DND-41 (cell line): ENCODE measurements at regions not wholly inside any gene's neighbourhood (a gene's known extent, or its start where the extent isn't known, plus 50 kb on each side); places are given as distances from the start of the nearest gene placed in this dataset.

ENCODE experiments used
- ATAC-seq: fragments of 200-7000 bp; cut with Tn5 transposase; 3 replicates; pipeline ENCODE4 v1.9.1; 2021; ENCODE audit warnings: low read depth; ENCODE audit not compliant: insufficient read depth
- DNase-seq: peaks from one replicate; pipeline ENCODE4 v3.0.0-alpha.2; 2020
- H2AFZ ChIP-seq: 2 replicates; pipeline ENCODE4 v1.6.0; 2012; ENCODE audit warnings: low read depth, low read length
- H3K27ac ChIP-seq: 2 replicates; pipeline ENCODE4 v1.5.1; 2012; ENCODE audit warnings: low read length, inconsistent platforms
- H3K27me3 ChIP-seq: fragments of 200-600 bp; sonication (generic); 2 replicates; pipeline ENCODE4 v1.6.0; 2012; ENCODE audit warnings: low read length, mild to moderate bottlenecking, inconsistent platforms; ENCODE audit not compliant: insufficient read depth, poor library complexity
- H3K36me3 ChIP-seq: 2 replicates; pipeline ENCODE4 v1.5.1; 2012; ENCODE audit warnings: low read length, inconsistent platforms; ENCODE audit not compliant: insufficient read depth
- H3K4me1 ChIP-seq: 2 replicates; pipeline ENCODE4 v1.5.1; 2012; ENCODE audit warnings: mild to moderate bottlenecking, low read length; ENCODE audit not compliant: insufficient read depth
- H3K4me2 ChIP-seq: 2 replicates; pipeline ENCODE4 v1.6.0; 2012; ENCODE audit warnings: mild to moderate bottlenecking, moderate library complexity, low read length, inconsistent platforms; ENCODE audit not compliant: insufficient read depth
- H3K4me3 ChIP-seq, 2 experiments: fragments of 200-600 bp in 1 of 2; shearing (Covaris generic) in 1 of 2; 2 replicates each; pipeline ENCODE4 v1.5.1; 2012 to 2016; ENCODE audit warnings: inconsistent platforms in 2 of 2, low read length in 2 of 2, mild to moderate bottlenecking in 2 of 2, low read depth in 1 of 2, moderate library complexity in 1 of 2
- H3K79me2 ChIP-seq: 2 replicates; pipeline ENCODE4 v1.6.0; 2012; ENCODE audit warnings: low read length, inconsistent platforms; ENCODE audit not compliant: insufficient read depth
- H3K9ac ChIP-seq: 2 replicates; pipeline ENCODE4 v1.6.0; 2012; ENCODE audit warnings: low read depth, mild to moderate bottlenecking, inconsistent platforms, low read length, moderate library complexity
- H3K9me3 ChIP-seq: 2 replicates; pipeline ENCODE4 v1.5.1; 2012; ENCODE audit warnings: low read length, moderate library complexity, mild to moderate bottlenecking, inconsistent platforms; ENCODE audit not compliant: insufficient read depth, severe bottlenecking
- H4K20me1 ChIP-seq: 2 replicates; pipeline ENCODE4 v1.6.0; 2012; ENCODE audit warnings: low read length; ENCODE audit not compliant: insufficient read depth
- EZH2 ChIP-seq: IDR thresholded peaks from 3 replicates; pipeline ENCODE4 v1.6.1; 2012; ENCODE audit warnings: borderline replicate concordance, low read depth, mild to moderate bottlenecking, moderate library complexity, low read length, inconsistent platforms; ENCODE audit not compliant: severe bottlenecking
- TF ChIP-seq, protein P1 (sequence below): IDR thresholded peaks from 2 replicates; pipeline ENCODE4 v1.5.1; 2012; ENCODE audit warnings: borderline replicate concordance, low read length, moderate library complexity, mild to moderate bottlenecking; ENCODE audit not compliant: poor library complexity, severe bottlenecking; ENCODE audit errors: extremely low read depth

DNA sequence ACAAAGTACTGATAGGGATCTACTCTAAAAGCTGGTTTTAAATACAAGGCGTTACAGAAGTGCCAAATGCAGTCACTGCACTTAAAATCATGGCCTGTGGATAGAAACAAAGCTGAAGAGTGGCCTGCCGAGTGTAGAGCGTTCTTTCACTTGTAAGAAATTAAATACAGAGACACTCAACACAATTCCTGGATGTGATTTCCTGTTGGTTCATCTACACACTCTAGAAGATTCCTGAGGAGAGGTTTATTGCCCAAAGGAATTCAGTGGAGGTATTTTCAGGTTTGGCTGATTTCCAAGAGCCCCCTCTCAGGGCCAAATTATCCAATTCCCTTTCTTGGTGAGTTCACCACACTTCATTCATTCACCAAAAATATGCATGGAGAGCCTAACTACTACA lies 200.3 kb upstream of the IL12A start:
- Histone ChIP-seq H3K27me3 (peaks cover 2% of the 10 kb centered on the region), H3K27ac (no peak overlapping the region), H2AFZ (no peak overlapping the region), H3K4me1 (no peaks in the 10 kb centered on the region), H3K4me3 (no peak overlapping the region), H3K9me3 (no peaks in the 10 kb centered on the region), H3K36me3 (no peaks in the 10 kb centered on the region), H4K20me1 (no peaks in the 10 kb centered on the region), H3K4me2 (no peak overlapping the region), H3K9ac (no peak overlapping the region), H3K79me2 (no peaks in the 10 kb centered on the region)
- DNase-seq: no peak
- ATAC-seq: no peak
- TF ChIP-seq EZH2: no peak
- TF ChIP-seq, protein P1, sequence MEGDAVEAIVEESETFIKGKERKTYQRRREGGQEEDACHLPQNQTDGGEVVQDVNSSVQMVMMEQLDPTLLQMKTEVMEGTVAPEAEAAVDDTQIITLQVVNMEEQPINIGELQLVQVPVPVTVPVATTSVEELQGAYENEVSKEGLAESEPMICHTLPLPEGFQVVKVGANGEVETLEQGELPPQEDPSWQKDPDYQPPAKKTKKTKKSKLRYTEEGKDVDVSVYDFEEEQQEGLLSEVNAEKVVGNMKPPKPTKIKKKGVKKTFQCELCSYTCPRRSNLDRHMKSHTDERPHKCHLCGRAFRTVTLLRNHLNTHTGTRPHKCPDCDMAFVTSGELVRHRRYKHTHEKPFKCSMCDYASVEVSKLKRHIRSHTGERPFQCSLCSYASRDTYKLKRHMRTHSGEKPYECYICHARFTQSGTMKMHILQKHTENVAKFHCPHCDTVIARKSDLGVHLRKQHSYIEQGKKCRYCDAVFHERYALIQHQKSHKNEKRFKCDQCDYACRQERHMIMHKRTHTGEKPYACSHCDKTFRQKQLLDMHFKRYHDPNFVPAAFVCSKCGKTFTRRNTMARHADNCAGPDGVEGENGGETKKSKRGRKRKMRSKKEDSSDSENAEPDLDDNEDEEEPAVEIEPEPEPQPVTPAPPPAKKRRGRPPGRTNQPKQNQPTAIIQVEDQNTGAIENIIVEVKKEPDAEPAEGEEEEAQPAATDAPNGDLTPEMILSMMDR: no peak

GRCh38 chr3:159789017-159789416 lies 199.6 kb upstream of the IL12A start:
- ATAC-seq (no peak), DNase-seq (no peak)
- TF ChIP-seq EZH2: no peak
- TF ChIP-seq, protein P1: no peak
- Histone ChIP-seq H3K9me3 (no peaks in the 10 kb centered on the region), H2AFZ (no peak overlapping the region), H3K4me3 (no peak overlapping the region), H3K4me1 (no peaks in the 10 kb centered on the region), H3K79me2 (no peaks in the 10 kb centered on the region), H3K27ac (no peak overlapping the region), H4K20me1 (no peaks in the 10 kb centered on the region), H3K9ac (no peak overlapping the region), H3K27me3 (peaks cover 2% of the 10 kb centered on the region), H3K4me2 (no peak overlapping the region), H3K36me3 (no peaks in the 10 kb centered on the region)

DNA sequence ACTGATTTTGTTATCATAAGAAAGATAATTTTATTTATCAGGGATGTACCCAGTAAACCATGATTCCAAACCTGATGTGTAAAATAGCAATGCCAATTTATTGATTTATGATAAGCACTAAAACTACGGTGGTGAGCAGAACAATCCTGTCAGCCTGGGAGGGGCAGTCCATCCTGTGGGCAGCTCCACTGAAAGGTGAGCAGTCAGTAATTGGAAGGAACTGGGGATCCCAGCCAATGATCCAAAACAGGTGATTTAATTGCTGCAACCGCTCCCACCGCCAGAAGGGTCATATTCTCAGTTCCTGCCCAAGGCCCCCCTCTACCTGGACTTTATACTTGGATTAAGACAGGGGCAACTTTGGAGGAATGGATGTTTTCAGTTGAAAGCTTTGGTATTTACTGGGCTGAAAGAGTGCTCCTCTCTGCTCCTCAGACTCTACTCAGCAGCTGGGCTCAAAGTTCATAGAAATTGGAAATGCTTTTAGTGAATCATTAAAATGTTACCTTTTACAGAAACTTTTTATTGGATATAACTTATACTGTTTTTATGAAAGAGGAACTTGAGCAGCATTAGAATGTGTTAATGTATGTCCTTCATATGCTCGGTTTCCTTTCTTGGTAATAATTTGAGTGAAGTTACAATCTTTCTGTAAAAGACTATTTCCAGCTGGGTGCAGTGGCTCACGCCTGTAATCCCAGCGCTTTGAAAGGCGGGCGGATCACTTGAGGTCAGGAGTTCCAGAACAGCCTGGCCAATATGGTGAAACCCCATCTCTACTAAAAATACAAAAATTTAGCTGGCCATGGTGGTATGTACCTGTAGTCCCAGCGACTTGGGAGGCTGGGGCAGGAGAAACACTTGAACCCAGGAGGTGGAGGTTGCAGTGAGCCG lies 198.6 kb upstream of the IL12A start:
- TF ChIP-seq, protein P1: no peak
- TF ChIP-seq EZH2: no peak
- Histone ChIP-seq H3K9me3 (no peaks in the 10 kb centered on the region), H3K9ac (no peak overlapping the region), H3K4me3 (no peak overlapping the region), H3K4me1 (no peaks in the 10 kb centered on the region), H4K20me1 (no peaks in the 10 kb centered on the region), H3K36me3 (no peaks in the 10 kb centered on the region), H2AFZ (no peak overlapping the region), H3K4me2 (no peak overlapping the region), H3K79me2 (no peaks in the 10 kb centered on the region), H3K27me3 (peaks cover 2% of the 10 kb centered on the region), H3K27ac (no peak overlapping the region)
- DNase-seq (no peak), ATAC-seq (no peak)
